ENCODE measurements at regions not wholly inside any gene's neighbourhood (a gene's known extent, or its start where the extent isn't known, plus 50 kb on each side); places are given as distances from the start of the nearest gene placed in this dataset.

DNA sequence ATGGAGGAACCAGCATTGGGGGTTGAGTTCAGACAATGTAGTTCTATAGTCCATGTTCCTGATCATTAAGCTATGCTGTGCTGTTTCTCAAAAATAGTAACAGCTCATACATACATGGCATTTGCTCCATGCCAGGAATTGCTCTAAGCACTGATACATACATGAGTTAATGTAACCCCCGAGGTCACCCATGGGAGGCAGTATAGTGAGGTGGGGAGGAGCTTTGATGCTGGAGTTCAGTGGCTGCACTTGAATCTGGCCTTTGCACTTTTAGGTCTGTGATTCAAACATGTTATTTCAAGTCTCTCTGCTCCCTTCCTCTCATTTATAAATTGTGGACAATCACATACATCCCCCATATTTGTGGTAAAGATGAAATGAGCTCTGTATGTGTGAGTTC lies 223.1 kb upstream of the WSB1 start:
- TF ChIP-seq CTCF (conservative IDR thresholded peaks at IDR 0.05 in 1 of 2, IDR thresholded peaks at IDR 0.05 in 1 of 2; ENCODE audit: extremely low read depth in 1 of 2, insufficient read depth in 1 of 2, low read depth in 1 of 2, low read length in 2 of 2) = no peak
- no peak for TF ChIP-seq EZH2 (IDR thresholded peaks at IDR 0.05; ENCODE audit: borderline replicate concordance, low read length)
